ENCODE measurements at regions not wholly inside any gene's neighbourhood (a gene's known extent, or its start where the extent isn't known, plus 50 kb on each side); places are given as distances from the start of the nearest gene placed in this dataset.
"Not testable (repeated sequence)": the region's sequence is repeated elsewhere in the genome, so short reads cannot be mapped to it uniquely, and the experiment has no call there.

GRCh38 chr4:27775156-27775555 lies 914.5 kb downstream of the STIM2 start:
- no peak for DNase-seq

DNA sequence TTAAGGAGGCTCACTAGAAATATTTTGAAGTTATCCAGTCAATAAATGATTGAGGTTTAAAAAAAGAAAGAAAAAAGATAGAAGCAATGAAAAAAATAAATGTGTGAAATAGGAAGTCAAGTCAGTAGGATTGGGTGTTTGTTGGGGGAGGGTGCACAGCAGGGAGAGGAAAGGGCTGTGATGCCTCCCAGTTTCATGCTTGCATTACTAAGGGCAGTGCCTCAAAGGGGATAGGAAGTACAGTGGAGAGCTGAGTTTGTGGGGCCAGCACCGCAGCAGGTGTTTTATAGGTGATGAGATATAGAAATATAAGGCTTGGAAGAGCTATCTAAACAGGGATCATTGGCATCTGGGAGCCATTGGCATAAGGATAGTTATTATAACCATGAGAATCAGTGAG lies 919.2 kb downstream of the STIM2 start:
- DNase-seq: no peak

GRCh38 chr4:27787195-27787594 lies 926.6 kb downstream of the STIM2 start:
- DNase-seq: no peak

GRCh38 chr4:27789773-27790172 lies 929.1 kb downstream of the STIM2 start:
- DNase-seq: no peak

- no peak for DNase-seq
Measured at GRCh38 chr4:27790911-27791310, 930.3 kb downstream of the STIM2 start.

- no peak for DNase-seq
Measured at GRCh38 chr4:27791640-27792039, 931.0 kb downstream of the STIM2 start.

GRCh38 chr4:27807207-27807606 lies 946.6 kb downstream of the STIM2 start:
- DNase-seq: no peak

GRCh38 chr4:27811948-27812347 lies 951.3 kb downstream of the STIM2 start:
- no peak for DNase-seq

DNA sequence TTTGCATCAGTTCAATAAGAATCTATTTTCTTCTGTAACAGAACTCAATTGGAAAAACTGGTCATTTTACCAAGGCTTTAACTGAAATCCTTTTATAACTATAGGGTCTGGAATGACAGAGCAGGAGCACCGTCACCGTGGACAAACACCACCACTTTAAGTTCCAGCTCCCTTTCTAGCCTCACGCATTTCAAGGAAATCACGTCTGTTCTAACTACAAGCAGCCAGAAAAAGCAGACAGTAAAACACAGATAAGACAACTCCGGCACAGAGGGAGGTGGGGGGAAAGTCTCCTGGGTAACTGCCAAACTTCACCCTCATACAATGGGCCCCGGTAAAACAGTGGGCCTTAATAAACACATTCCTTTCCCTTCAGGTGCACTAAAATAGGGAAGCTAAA lies 952.6 kb downstream of the STIM2 start:
- not testable (repeated sequence) for DNase-seq

- DNase-seq: not testable (repeated sequence)
Measured at GRCh38 chr4:27813699-27814425, 953.2 kb downstream of the STIM2 start.

DNA sequence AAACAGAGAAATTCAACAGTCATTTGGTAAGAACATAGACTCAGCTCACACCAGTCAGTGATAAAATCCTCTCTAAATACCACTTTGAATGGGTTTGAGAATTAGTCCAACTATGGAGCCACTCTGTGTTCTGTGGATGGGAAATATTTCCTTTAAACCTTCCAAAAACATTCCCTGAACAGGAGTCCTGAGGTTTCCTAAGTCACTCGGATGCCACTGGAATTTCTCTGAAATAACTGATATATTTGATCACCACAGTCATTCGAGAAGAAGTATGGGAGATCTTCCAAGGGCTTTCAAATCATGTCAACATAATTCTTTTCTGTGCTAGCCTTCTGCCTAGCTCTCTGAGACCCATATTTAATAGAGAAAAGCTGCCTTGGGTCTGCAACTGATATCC lies 958.6 kb downstream of the STIM2 start:
- DNase-seq: no peak

DNA sequence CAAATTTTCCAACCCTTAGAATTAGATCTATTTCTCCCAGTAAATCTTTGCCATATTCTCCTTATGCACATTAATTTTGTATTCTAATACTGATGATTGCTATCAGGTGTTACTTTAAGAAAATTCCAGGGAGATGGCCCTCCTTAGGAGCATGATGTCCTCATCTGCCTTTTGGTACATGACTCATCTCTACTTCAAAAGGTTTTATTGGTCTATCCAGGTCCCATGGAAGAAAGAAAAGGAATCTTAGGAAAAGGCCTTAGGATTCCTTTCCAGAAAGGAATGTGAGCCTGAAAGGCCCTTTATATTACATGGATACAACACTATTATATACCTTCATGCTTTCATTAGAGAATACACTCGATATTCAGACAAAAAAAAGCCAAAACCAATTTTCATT lies 968.2 kb downstream of the STIM2 start:
- no peak for DNase-seq

DNA sequence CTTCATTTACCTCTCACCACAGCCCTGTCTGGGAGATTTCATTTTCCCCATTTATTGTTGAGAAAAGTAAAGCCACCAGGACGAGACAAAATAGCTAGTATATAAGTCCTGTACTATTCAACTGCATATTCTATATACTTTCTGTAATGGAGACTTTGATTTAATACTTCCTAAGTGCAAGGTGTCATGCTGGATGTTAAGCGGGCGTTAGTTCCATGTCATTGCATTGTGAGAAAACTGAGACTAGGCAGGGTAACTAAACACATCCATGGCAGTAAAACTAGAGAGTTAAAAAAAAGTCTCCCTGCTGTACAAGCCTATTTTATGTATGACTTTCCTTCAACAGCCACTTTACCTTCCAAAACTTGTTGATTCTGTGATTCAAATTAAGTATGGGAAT lies 969.6 kb downstream of the STIM2 start:
- no peak for DNase-seq

DNA sequence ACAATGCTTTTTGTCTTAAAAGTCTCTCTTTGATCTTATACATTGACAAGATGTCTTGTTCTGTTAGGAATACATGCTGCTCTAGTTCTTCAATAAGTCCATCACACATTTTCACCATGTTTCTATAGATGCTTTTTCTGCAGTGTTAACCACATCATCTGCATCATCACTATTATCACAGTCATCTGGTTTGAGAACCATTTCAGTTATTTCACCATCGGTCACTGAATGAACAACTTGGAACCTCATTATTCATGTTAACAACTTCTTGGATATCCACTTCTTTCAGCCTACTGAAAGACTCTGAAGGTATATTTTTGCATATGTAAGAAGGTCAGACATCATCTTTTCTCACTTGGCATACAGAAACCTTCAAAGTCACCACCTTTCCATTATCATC lies 975.2 kb downstream of the STIM2 start:
- DNase-seq: no peak

GRCh38 chr4:27836523-27836922 lies 975.9 kb downstream of the STIM2 start:
- DNase-seq: no peak

- DNase-seq: no peak
Measured at GRCh38 chr4:27843776-27844175, 983.1 kb downstream of the STIM2 start.

- DNase-seq: no peak
Measured at GRCh38 chr4:27844376-27844775, 983.7 kb downstream of the STIM2 start.

GRCh38 chr4:27846951-27847350 lies 986.3 kb downstream of the STIM2 start:
- DNase-seq: no peak

DNA sequence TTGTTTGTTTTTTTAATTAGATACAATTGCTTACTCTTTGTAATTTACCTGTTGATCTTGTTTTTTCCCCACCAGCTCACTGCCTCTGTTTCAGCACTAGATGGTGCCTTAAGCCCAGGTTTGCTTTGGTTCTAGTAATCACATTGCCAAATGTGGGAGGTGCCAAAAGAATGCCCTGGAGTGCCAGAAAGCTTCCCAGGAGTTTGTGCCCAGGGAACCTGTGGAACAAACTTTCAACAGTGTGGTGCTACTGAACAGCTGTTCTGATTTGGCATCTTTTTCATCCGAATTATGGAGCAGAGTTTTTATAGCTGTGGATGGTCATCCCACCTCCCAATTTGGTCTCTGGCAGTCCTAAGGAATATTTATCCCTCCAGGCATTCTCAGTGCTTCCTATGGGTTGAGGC lies 1000.7 kb downstream of the STIM2 start:
- DNase-seq: peak; percentile 25

GRCh38 chr4:27861802-27862201 lies 1001.2 kb downstream of the STIM2 start:
- DNase-seq: no peak

DNA sequence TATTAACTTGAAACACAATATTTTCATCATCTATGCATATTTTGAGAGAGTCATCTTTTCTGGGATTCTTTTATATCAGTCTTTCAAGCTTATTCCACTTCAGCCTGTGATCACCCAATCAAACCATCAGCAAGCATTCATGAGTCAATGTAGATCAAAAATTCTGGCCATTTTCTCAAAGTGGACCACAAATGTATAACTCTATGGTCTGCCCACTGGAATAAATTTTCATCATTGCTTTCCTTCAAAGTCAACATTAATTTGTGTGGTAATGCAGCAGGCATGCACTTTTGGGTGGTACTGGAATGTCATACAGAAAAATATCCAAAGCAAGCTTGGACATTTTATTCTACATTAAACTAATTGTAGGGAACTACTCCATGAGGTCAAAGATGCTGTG lies 1013.0 kb downstream of the STIM2 start:
- no peak for DNase-seq

GRCh38 chr4:27881705-27882104 lies 1021.1 kb downstream of the STIM2 start:
- no peak for DNase-seq

DNA sequence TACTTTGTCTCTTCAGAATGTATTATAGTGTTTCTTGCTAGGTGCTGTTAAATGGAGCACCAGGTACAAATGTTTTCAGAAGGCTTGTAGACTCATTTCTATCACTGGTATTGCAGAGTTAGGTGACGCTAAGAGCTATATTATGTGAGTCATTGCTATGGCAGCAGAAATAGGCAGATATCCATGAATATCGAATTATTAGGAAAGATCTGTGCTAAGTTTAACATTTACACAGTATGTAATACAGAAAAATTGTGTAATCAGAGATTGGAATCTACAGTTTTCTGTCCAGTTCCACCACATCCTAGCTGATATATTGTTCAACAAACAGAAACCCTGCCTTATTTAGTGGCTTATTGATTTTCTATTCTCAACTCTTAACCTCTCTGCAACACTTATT lies 1025.5 kb downstream of the STIM2 start:
- no peak for DNase-seq

GRCh38 chr4:27887646-27888045 lies 1027.0 kb downstream of the STIM2 start:
- no peak for DNase-seq

GRCh38 chr4:27888505-27888904 lies 1027.9 kb downstream of the STIM2 start:
- DNase-seq: no peak

Measured in eye (tissue), 1 donor.